Body of pancreas (tissue), 4 donors: ENCODE measurements at regions not wholly inside any gene's neighbourhood (a gene's known extent, or its start where the extent isn't known, plus 50 kb on each side); places are given as distances from the start of the nearest gene placed in this dataset.

ENCODE experiments used
- POLR2A ChIP-seq, 3 donors: fragments of 450-650 bp; IDR thresholded peaks; one replicate each; pipeline ENCODE4 v1.6.1; 2016; ENCODE audit warnings: antibody characterized with exemption in 3 of 3, mild to moderate bottlenecking in 2 of 3
- TF ChIP-seq, protein P1 (sequence below), 7 experiments: fragments of 450-650 bp in 4 of 7; fragments of 200-600 bp in 3 of 7; sonication (generic) in 3 of 7; IDR thresholded peaks; one replicate each; pipeline ENCODE4 v1.5.1; 2016 to 2019; ENCODE audit warnings: antibody characterized with exemption in 7 of 7

DNA sequence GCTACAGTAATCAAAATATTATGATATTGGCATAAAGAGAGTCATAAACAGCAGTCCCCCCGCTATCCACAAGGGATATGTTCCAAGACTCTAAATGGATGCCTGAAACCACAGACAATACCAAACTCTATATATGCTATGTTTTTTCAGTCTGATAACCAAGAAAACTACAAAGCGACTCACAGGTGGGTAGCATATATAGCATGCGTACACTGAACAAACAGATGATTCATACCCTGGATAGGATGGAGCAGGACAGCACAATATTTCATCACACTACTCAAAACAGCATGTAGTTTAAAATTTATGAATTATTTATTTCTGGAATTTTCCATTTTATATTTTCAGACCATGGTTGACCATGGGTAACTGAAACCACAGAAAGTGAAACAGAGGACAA lies 87.0 kb upstream of the PPP2R3A start:
- no peak for TF ChIP-seq POLR2A (IDR thresholded peaks at IDR 0.05)
- TF ChIP-seq, protein P1, sequence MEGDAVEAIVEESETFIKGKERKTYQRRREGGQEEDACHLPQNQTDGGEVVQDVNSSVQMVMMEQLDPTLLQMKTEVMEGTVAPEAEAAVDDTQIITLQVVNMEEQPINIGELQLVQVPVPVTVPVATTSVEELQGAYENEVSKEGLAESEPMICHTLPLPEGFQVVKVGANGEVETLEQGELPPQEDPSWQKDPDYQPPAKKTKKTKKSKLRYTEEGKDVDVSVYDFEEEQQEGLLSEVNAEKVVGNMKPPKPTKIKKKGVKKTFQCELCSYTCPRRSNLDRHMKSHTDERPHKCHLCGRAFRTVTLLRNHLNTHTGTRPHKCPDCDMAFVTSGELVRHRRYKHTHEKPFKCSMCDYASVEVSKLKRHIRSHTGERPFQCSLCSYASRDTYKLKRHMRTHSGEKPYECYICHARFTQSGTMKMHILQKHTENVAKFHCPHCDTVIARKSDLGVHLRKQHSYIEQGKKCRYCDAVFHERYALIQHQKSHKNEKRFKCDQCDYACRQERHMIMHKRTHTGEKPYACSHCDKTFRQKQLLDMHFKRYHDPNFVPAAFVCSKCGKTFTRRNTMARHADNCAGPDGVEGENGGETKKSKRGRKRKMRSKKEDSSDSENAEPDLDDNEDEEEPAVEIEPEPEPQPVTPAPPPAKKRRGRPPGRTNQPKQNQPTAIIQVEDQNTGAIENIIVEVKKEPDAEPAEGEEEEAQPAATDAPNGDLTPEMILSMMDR (IDR thresholded peaks at IDR 0.05) = no peak
